ENCODE measurements at regions not wholly inside any gene's neighbourhood (a gene's known extent, or its start where the extent isn't known, plus 50 kb on each side); places are given as distances from the start of the nearest gene placed in this dataset.

- intact Hi-C loops (cut with DNase I; ENCODE audit: low total_unique reads): no loop called here
- no peak for DNase-seq (ENCODE audit: low spot score in 2 of 2)
- H3K4me3 ChIP-seq (ENCODE audit: low read depth, poor library complexity, severe bottlenecking): no peak overlapping the region
- no peak for TF ChIP-seq CTCF (IDR thresholded peaks at IDR 0.05)
- TF ChIP-seq POLR2A (IDR thresholded peaks at IDR 0.05): no peak
Measured at GRCh38 chr14:86798330-86798729, 1194.7 kb downstream of the GALC start.

- WGBS, 2 donors: 71 to 75% methylated on average over 2 of the region's 2 CpGs
- no peak for DNase-seq (ENCODE audit: low spot score in 2 of 2)
- no peak overlapping the region for H3K4me3 ChIP-seq (ENCODE audit: low read depth, poor library complexity, severe bottlenecking)
- TF ChIP-seq POLR2A (IDR thresholded peaks at IDR 0.05) (no peak), CTCF (IDR thresholded peaks at IDR 0.05) (no peak)
- intact Hi-C loops (cut with DNase I; ENCODE audit: low total_unique reads): no loop called here
Measured at GRCh38 chr14:86797075-86797351, 1196.0 kb downstream of the GALC start.

DNA sequence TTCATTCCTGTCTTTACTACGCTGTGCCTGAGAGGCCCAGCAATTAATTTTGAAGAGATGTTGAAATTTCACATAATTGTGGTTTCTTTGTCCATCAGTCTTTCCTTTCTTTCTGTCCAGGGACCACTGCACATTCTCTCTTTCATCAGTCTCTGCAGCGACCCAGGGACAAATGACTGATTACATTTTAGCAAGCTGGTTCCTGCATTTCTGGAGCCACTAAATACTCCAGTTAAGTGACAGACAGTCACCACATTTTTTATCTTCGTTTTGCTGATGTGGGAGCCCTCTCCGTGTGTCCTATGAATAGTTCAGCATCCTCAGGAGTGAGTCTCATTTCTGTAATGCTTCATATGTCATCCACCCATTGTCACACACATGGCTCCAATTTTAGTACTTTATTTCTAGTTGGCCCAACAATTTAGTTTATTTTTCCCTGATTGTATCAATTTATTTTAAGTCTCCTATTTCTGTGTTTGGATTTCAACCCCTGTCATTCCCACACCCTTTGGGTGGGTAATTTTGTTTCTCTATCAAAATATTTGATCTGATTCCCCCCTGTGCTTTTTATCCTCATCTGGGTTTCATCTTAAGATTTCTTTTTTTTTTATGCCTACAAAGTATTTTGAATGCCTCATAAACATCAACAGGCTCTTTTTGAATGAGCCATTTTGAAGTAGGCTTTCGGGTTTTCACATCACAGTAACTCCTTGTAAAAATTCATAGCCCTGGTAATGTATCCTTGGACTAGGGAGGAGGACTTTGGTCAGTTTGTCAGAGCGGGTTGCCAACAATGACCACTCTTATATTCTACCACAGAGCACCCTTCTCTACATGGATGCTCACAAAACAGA is 1196.5 kb downstream of the GALC start:
- 42 to 46% methylated on average over 6 of the region's 6 CpGs for WGBS, 2 donors
- DNase-seq (ENCODE audit: low spot score in 2 of 2): no peak
- TF ChIP-seq POLR2A (IDR thresholded peaks at IDR 0.05): no peak
- intact Hi-C loops (cut with DNase I; ENCODE audit: low total_unique reads): no loop called here
- no peak overlapping the region for H3K4me3 ChIP-seq (ENCODE audit: low read depth, poor library complexity, severe bottlenecking)

GRCh38 chr14:86794689-86795088 is 1198.3 kb downstream of the GALC start:
- intact Hi-C loops (cut with DNase I; ENCODE audit: low total_unique reads): no loop called here
- H3K4me3 ChIP-seq (ENCODE audit: low read depth, poor library complexity, severe bottlenecking): no peak overlapping the region
- TF ChIP-seq CTCF (IDR thresholded peaks at IDR 0.05) (no peak), POLR2A (IDR thresholded peaks at IDR 0.05) (no peak)
- no peak for DNase-seq (ENCODE audit: low spot score in 2 of 2)

- 82 to 87% methylated on average over 5 of the region's 5 CpGs for WGBS, 2 donors
- TF ChIP-seq POLR2A (IDR thresholded peaks at IDR 0.05) (no peak), CTCF (IDR thresholded peaks at IDR 0.05) (no peak)
- no peak for DNase-seq (ENCODE audit: low spot score in 2 of 2)
- no peak overlapping the region for H3K4me3 ChIP-seq (ENCODE audit: low read depth, poor library complexity, severe bottlenecking)
- intact Hi-C loops (cut with DNase I; ENCODE audit: low total_unique reads): no loop called here
Measured at GRCh38 chr14:86790408-86791364, 1202.3 kb downstream of the GALC start.

GRCh38 chr14:86788224-86788623 is 1204.8 kb downstream of the GALC start:
- H3K4me3 ChIP-seq (ENCODE audit: low read depth, poor library complexity, severe bottlenecking): no peak overlapping the region
- TF ChIP-seq CTCF (IDR thresholded peaks at IDR 0.05) (no peak), POLR2A (IDR thresholded peaks at IDR 0.05) (no peak)
- intact Hi-C loops (cut with DNase I; ENCODE audit: low total_unique reads): no loop called here
- DNase-seq (ENCODE audit: low spot score in 2 of 2): no peak
- 76 to 80% methylated on average over 1 of the region's 1 CpG for WGBS, 2 donors
